ENCODE measurements at regions not wholly inside any gene's neighbourhood (a gene's known extent, or its start where the extent isn't known, plus 50 kb on each side); places are given as distances from the start of the nearest gene placed in this dataset.
"Not testable (repeated sequence)": the region's sequence is repeated elsewhere in the genome, so short reads cannot be mapped to it uniquely, and the experiment has no call there.

DNA sequence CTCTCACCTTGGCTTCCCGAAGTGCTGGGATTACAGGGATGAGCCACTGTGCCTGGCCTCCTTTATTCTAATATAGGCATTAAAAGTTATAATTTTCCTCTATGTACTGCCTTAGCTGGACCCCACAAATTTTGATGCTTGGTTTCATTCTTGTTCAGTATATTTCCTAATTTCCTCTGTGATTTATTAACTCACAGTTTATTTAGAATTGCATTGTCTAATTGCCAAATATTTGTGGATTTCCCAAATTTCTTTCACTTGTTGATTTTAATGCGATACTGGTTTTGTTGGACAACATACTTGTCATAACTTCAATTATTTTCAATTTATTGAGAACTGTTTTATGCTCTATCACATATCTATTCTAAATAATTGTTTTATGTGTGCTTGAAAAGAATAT lies 366.0 kb downstream of the OMA1 start:
- no peak for DNase-seq

GRCh38 chr1:58169160-58169559 lies 377.4 kb downstream of the OMA1 start:
- DNase-seq = not testable (repeated sequence)

- not testable (repeated sequence) for DNase-seq
Observed at GRCh38 chr1:58167131-58167530, 379.4 kb downstream of the OMA1 start.

- no peak for DNase-seq
Observed at GRCh38 chr1:58166417-58166816, 380.1 kb downstream of the OMA1 start.

DNA sequence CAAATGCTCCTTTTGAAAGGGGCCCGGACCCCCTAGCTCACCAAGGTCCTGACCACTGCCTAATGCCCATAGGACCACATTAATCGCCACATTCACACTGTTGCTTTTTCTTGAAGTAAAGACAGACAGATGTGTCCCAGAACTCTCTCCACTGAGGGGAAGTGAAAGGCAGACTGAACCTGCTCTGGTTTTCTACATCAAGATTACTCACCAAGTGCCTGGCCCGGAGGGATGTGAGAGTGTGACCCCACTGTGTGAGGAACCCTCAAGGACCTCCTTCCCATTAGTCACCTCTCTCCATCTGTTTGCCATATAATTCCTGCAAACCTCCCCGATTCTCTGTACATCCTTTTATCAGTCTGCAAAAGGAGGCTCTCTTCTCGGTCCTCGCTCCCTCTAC lies 381.5 kb downstream of the OMA1 start:
- DNase-seq = no peak

DNA sequence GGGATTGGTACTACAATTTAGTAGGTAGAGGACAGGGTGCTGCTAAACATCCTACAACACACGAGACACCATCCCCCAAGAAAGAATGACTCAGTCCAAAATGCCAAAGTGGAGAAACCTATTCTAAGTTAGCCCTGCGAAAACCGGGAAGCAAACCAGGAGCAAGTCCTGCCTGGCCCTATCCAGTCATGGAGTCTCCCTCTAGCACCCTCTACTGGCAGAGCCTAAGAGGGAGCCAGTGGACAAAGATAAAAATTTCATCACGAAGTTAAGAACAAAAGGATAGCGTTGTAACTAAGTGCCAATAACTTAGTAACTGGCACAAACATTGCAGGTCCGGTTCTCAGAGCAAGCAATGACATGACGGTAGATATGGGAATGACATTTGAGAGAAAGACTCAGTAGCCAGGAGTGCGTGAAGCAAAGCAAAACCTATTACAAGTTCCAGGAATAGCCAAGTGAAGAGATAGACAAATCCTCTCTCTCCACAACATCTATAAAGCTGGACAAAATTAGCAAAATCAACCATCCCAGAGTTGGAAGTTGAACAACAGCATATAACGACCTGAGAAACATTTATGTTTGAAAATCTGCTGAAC lies 383.5 kb downstream of the OMA1 start:
- no peak for DNase-seq

DNA sequence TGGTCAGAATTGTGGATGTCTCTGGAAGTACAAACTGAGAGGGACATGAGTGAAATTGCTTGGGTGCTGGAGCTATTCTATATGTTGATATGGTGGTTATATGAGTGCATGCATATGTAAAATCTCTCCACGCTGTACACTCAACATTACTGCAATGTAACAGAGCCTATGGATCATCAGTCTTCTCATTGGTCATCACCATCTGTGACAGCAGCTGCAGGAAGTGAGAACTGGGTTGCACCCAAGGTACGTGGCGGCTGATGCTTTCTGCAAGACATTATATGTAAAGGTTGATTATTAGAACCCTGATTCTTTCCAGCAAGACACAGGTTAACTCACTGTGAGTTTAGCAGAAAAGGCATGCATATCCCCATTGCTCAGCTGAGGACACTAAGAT lies 387.1 kb downstream of the OMA1 start:
- DNase-seq = no peak

- no peak for DNase-seq
Observed at GRCh38 chr1:58158506-58159433, 387.8 kb downstream of the OMA1 start.

DNA sequence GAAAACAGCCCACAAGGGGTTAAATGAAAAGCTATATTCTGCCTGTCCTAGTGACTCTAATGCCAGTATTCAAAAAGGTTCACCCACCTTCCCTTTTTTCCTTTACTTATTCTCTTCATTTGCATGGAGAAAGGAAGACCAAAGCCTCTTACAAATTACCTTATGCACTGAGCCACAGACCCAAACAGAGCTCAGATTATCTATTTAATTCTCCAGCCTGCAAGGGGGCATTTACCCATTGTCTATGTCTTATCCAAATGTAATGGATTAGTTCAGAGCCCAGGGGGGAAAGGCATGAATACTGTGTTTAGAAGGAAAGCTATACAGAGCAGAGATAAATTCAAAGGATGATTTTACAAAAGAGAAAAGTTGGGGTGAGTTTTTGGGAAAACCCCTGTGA lies 388.5 kb downstream of the OMA1 start:
- DNase-seq = no peak

DNA sequence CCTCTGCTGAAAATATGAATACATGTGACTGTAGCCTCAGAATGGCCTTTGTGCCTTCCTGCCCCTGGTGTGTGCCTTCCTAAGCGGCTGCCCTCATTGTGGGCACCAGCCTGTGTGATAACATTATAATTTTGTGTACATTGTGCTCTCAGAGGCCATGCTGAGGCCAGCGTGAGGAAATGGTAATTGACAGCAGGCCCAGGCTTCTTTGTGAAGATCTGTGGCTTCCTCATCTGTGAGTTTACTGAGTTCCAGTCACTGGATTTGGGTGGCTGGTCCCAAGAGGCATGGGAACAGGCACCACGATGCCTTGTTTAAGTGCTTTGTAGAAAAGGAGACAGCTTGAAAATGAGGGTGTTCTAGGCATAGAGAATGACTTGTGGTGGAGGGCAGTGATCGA lies 389.3 kb downstream of the OMA1 start:
- DNase-seq = no peak

DNA sequence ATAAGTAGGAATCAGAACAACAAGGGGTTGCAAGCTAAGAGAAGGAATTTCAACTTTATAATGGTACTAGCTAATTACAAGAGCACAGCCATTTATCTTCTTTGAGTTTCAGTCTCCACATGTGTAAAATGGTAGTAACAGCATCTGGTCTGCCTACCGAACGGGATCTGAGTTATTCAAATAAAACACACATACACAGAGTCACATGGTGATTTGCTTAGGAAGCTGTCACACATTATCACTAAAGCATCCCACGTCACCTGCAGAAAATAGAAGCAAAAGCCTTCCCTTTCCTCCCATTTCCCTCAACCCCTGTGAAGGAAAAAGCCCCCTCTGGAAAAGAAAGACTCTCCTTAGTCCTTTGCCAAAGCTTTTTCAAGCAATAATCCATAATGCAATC lies 389.7 kb downstream of the OMA1 start:
- no peak for DNase-seq

GRCh38 chr1:58156124-58156468 lies 390.4 kb downstream of the OMA1 start:
- no peak for DNase-seq

GRCh38 chr1:58155418-58156123 lies 391.0 kb downstream of the OMA1 start:
- DNase-seq = no peak

DNA sequence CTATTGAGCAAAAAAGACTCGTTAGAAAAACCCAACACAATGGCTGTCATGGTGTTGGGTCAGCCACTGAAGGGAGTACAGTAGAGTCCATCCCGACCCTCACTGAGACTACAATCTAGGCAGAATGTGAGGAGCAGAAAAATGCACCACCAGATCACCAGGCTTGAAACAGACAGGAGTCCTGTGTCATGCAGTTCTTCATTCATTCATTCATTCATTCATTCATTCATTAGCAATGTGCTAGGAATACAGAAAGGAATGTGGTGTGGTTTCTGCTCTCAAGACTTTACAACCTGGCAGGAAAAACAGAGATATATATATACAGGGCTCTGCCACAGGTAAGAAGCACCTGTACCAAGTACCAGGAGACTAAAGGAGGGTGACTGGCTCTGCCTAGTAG lies 392.3 kb downstream of the OMA1 start:
- DNase-seq = no peak

GRCh38 chr1:58152697-58153096 lies 393.8 kb downstream of the OMA1 start:
- no peak for DNase-seq

- DNase-seq = no peak
Observed at GRCh38 chr1:58149271-58149812, 397.2 kb downstream of the OMA1 start.

DNA sequence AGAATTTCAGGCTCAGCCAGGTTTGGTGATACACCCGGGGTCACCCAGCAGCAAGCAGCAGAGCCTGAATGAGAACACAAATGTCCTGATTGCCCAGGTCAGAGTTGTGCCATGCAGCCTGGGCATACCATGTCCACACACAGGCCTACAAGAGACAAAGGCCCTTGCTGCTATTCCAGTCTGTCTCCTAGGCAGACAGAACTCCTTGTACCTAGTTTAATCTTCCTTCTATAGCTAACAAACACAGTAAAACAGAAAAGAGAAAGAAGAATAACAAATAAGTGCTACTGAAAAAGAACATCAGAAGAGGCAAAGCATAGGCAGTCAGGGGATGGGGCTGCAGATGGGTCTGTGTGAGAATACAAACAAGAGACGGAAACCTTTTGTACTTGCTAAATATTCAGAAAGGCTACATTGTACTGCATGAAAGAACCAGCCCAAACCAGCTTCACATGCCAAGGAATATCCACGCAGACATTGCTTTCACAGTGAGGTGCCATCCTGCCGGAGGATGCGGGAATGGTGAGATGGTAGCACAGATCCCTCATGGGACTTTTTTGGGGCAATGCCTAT lies 401.7 kb downstream of the OMA1 start:
- DNase-seq = no peak

DNA sequence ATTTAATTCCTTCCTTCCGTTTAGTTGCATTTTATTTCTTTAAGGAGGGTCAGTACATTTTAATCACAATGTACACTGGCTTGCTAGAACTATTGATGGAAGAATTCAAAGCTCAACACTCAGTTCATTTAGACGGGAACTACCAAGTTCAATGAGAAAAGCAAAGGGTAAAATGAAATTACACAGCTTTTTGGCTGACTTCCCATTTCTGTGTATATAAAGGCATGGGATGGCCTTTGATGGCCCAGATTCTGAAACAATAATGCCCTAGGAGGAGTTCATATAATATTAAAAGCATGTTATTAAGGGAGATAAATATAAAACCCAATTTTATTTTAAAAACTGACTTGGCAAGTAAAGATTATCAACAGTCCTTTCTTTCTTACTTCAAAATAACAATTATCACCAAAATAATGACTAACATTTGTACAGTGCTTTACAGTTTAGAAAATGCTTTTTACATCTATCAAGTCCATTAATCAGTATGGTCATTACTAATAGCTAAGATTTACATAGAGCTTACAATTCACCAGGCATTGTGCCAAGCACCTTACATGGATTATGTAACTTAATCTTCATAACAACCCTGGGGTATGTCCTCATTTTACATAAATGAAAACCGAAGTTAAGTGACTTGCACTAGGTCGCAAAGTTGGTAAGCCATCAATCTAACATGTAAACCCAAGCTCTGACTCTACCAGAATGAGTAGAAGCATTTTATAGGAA lies 402.4 kb downstream of the OMA1 start:
- no peak for DNase-seq

GRCh38 chr1:58136387-58136786 lies 410.1 kb downstream of the OMA1 start:
- no peak for DNase-seq

DNA sequence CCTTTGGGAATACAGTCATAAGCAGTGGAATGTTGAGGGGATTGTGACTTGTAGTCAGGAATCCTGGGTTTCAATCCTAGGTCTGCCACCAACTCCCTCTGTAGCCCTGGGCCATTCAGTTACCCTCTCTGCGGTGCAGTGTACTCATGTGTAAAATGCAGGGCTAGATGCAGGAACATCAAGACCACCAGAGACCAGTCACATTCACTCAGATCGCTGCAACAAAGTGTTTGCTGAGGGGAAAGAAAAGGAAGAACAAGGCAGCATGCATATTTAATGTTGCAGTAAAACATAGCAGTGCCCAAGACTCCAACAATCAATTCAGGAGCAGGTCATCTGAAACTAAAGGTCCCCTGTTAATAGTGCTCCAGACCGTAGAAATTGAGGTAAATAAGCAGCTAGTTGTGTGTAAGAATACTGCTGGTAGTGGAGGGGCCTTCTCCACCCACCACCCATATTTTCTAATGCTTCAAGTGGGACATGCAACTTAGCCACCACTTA lies 410.7 kb downstream of the OMA1 start:
- no peak for DNase-seq

DNA sequence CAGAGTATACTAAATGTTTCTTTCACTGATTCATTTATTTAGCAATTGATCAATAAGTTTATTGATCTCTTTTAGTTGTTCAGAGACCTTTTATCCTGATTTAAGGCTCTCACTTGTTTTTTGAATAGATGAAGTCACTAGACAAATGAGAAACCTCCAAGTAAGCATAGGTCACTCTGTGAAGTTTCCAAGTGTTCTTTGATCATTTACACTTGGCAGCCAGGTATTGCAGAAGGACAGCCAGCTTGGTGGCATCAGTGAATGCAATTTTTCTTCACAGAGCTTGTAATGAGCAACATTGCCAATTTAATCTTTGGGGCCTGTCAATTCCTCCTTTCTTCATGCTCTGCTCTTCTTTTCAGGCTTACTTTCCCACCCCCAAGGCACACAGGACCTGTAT lies 413.0 kb downstream of the OMA1 start:
- no peak for DNase-seq

GRCh38 chr1:58123051-58123450 lies 423.5 kb downstream of the OMA1 start:
- DNase-seq = no peak
